ENCODE measurements at regions not wholly inside any gene's neighbourhood (a gene's known extent, or its start where the extent isn't known, plus 50 kb on each side); places are given as distances from the start of the nearest gene placed in this dataset.

DNA sequence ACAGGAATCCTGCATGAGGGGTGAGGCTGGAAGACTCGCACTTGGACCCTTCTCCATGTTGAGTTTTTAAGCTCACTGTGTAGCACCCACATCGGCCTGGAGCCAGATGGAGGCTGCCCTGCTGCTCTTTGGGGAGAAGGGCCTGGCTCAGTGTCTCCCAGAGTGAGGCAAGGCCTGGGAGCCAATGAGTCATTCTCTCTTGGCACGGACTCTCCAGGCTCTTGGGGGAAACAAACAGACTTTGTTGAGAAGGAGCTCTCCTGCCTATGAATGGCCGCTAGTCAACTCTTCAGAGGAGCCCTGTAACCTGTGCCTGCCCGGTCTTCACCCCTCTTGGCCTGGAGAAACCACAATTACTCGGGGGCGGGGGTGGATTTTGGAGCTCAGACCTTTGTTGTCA, 50.8 kb upstream of the MAF start:
- DNase-seq (ENCODE audit: low spot score) = no peak
- intact Hi-C loops (cut with DNase I) = no loop called here

All from cardiac septum (tissue), 1 donor.